ENCODE measurements at regions not wholly inside any gene's neighbourhood (a gene's known extent, or its start where the extent isn't known, plus 50 kb on each side); places are given as distances from the start of the nearest gene placed in this dataset.
"Not testable (repeated sequence)": the region's sequence is repeated elsewhere in the genome, so short reads cannot be mapped to it uniquely, and the experiment has no call there.

DNA sequence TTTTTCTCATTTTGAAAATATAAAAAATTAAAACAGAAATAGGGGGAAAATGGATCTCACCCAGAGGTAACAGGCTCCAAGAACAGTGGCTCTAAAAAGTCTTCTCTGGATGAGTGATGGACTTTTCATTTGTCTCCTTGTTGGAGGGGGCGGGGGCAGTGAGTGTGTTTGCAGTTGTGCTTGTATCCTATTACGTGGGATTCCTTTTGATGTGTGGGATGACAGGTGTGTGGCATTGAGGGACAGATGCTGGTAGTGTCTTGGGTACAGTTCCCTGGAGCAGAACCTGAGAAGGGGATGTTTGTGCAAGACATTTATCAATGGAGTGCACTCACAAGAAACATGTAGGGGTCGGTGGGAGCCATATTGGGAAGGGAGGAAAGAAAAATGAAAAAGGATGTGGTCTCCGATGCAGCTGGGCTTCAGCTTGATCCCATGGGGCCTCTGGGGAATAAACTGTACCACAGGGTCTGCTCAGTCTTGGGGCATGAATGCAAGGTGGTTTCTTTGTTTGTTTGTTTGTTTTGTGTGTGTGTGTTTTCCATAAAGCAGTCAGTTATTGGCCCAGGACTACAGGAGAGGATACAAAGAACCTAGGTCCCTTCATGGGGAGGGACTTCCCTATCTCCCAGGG lies 120.0 kb upstream of the SLC35G4 start:
- no peak for DNase-seq (ENCODE audit: low read depth)
- TF ChIP-seq CTCF (conservative IDR thresholded peaks at IDR 0.05; ENCODE audit: control insufficient read depth, insufficient read depth, low read depth, low read length) = no peak
- H3K4me3 ChIP-seq (ENCODE audit: control insufficient read depth, low read depth, low read length) = no peak overlapping the region

GRCh38 chr18:11488175-11488574 lies 121.2 kb upstream of the SLC35G4 start:
- TF ChIP-seq CTCF (conservative IDR thresholded peaks at IDR 0.05; ENCODE audit: control insufficient read depth, insufficient read depth, low read depth, low read length) = no peak
- no peak overlapping the region for H3K4me3 ChIP-seq (ENCODE audit: control insufficient read depth, low read depth, low read length)
- peak; percentile 36 for DNase-seq (ENCODE audit: low read depth)

GRCh38 chr18:11487390-11487789 lies 122.0 kb upstream of the SLC35G4 start:
- TF ChIP-seq CTCF (conservative IDR thresholded peaks at IDR 0.05; ENCODE audit: control insufficient read depth, insufficient read depth, low read depth, low read length) = no peak
- no peak for DNase-seq (ENCODE audit: low read depth)
- H3K4me3 ChIP-seq (ENCODE audit: control insufficient read depth, low read depth, low read length) = no peak overlapping the region

- no peak for TF ChIP-seq CTCF (conservative IDR thresholded peaks at IDR 0.05; ENCODE audit: control insufficient read depth, insufficient read depth, low read depth, low read length)
- no peak overlapping the region for H3K4me3 ChIP-seq (ENCODE audit: control insufficient read depth, low read depth, low read length)
- no peak for DNase-seq (ENCODE audit: low read depth)
Measured at GRCh38 chr18:11482271-11482670, 127.1 kb upstream of the SLC35G4 start.

DNA sequence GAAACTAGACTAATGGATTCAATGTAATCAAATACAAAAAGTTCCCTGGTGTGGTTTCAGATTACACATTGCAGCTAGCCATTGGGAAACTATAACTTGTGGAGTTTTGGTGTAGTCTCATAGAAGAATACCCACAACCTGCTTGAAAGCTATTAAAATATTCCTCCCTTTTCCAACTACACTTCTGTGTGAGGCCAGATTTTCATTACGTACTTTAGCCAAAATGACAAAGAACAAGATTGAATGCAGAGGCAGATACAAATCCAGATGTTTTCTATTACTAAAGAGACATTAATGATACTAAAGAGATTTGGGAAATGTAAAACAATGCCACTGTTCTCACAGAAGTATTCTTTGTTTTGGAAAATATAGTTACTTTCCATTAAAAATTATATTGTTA lies 128.7 kb upstream of the SLC35G4 start:
- H3K4me3 ChIP-seq (ENCODE audit: control insufficient read depth, low read depth, low read length) = no peak overlapping the region
- no peak for DNase-seq (ENCODE audit: low read depth)
- TF ChIP-seq CTCF (conservative IDR thresholded peaks at IDR 0.05; ENCODE audit: control insufficient read depth, insufficient read depth, low read depth, low read length) = no peak

- not testable (repeated sequence) for DNase-seq (ENCODE audit: low read depth); H3K4me3 ChIP-seq (ENCODE audit: control insufficient read depth, low read depth, low read length)
Measured at GRCh38 chr18:11479031-11479430, 130.4 kb upstream of the SLC35G4 start.

DNA sequence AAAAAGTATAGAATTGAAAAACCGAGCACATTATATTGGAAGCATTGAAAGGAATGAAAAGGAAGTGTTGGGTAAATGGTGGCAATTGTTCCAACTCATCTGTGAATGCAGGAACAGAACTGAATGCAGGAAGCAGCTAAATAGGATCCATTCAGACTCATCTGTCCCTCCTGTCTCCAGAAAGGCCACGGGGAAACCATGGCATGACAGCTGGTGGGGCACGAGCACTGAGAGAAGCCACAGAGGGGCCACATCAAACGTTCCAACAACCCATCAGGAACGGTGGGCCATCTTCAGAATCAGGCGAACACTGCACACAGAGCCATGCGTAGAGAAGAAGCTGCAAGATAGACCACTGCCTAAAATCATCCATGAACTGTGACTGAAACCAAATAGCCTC lies 138.5 kb upstream of the SLC35G4 start:
- H3K4me3 ChIP-seq (ENCODE audit: control insufficient read depth, low read depth, low read length) = no peak overlapping the region
- no peak for DNase-seq (ENCODE audit: low read depth)
- TF ChIP-seq CTCF (conservative IDR thresholded peaks at IDR 0.05; ENCODE audit: control insufficient read depth, insufficient read depth, low read depth, low read length) = no peak
